ENCODE measurements at regions not wholly inside any gene's neighbourhood (a gene's known extent, or its start where the extent isn't known, plus 50 kb on each side); places are given as distances from the start of the nearest gene placed in this dataset.

DNA sequence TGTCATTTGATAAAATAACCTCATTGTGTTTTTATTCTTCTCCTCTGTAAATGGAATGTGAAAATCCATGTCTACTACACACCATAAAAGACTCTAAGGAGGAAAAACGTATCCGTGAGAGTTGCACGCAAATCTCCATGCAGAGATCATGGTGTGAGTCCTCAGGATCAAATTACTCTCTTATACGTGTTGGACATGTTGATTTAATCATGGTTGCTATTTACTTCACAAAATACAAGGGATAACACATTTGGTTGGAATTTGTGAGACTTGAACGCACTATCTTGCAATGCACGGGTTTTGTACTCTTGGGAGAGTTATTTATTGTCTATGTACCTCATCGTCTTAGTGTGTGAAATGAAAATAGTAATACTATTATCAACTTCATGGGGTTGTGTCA is 128.0 kb upstream of the RASSF8 start:
- Histone ChIP-seq H3K9ac (ENCODE audit: low read length) (no peak overlapping the region), H2AFZ (ENCODE audit: low read depth, low read length) (no peak overlapping the region), H3K27ac (ENCODE audit: low read length) (no peak overlapping the region), H3K9me2 (ENCODE audit: insufficient read depth, low read length) (no peaks in the 10 kb centered on the region), H4K20me1 (ENCODE audit: insufficient read depth) (no peaks in the 10 kb centered on the region), H3K9me3 (ENCODE audit: low read length) (no peaks in the 10 kb centered on the region), H3K36me3 (ENCODE audit: insufficient read depth, low read length) (no peaks in the 10 kb centered on the region), H3K4me2 (ENCODE audit: low read length) (no peak overlapping the region), H3F3A (ENCODE audit: insufficient read depth, low read length, poor library complexity, severe bottlenecking) (no peaks in the 10 kb centered on the region), H3K27me3 (ENCODE audit: insufficient read depth, low read depth, low read length) (no peaks in the 10 kb centered on the region), H3K79me2 (replicated peaks; ENCODE audit: insufficient read depth, low read length) (no peaks in the 10 kb centered on the region), H3K4me3 (ENCODE audit: low read length) (no peak overlapping the region)
- TF ChIP-seq, protein P1, sequence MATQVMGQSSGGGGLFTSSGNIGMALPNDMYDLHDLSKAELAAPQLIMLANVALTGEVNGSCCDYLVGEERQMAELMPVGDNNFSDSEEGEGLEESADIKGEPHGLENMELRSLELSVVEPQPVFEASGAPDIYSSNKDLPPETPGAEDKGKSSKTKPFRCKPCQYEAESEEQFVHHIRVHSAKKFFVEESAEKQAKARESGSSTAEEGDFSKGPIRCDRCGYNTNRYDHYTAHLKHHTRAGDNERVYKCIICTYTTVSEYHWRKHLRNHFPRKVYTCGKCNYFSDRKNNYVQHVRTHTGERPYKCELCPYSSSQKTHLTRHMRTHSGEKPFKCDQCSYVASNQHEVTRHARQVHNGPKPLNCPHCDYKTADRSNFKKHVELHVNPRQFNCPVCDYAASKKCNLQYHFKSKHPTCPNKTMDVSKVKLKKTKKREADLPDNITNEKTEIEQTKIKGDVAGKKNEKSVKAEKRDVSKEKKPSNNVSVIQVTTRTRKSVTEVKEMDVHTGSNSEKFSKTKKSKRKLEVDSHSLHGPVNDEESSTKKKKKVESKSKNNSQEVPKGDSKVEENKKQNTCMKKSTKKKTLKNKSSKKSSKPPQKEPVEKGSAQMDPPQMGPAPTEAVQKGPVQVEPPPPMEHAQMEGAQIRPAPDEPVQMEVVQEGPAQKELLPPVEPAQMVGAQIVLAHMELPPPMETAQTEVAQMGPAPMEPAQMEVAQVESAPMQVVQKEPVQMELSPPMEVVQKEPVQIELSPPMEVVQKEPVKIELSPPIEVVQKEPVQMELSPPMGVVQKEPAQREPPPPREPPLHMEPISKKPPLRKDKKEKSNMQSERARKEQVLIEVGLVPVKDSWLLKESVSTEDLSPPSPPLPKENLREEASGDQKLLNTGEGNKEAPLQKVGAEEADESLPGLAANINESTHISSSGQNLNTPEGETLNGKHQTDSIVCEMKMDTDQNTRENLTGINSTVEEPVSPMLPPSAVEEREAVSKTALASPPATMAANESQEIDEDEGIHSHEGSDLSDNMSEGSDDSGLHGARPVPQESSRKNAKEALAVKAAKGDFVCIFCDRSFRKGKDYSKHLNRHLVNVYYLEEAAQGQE (IDR thresholded peaks at IDR 0.05; ENCODE audit: borderline replicate concordance), result no peak
- TF ChIP-seq, protein P2, sequence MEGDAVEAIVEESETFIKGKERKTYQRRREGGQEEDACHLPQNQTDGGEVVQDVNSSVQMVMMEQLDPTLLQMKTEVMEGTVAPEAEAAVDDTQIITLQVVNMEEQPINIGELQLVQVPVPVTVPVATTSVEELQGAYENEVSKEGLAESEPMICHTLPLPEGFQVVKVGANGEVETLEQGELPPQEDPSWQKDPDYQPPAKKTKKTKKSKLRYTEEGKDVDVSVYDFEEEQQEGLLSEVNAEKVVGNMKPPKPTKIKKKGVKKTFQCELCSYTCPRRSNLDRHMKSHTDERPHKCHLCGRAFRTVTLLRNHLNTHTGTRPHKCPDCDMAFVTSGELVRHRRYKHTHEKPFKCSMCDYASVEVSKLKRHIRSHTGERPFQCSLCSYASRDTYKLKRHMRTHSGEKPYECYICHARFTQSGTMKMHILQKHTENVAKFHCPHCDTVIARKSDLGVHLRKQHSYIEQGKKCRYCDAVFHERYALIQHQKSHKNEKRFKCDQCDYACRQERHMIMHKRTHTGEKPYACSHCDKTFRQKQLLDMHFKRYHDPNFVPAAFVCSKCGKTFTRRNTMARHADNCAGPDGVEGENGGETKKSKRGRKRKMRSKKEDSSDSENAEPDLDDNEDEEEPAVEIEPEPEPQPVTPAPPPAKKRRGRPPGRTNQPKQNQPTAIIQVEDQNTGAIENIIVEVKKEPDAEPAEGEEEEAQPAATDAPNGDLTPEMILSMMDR (IDR thresholded peaks at IDR 0.05; ENCODE audit: poor library complexity, severe bottlenecking), result no peak
- TF ChIP-seq RAD21 (conservative IDR thresholded peaks at IDR 0.05), result no peak
- no peak for TF ChIP-seq POLR2AphosphoS5 (IDR thresholded peaks at IDR 0.05)

GRCh38 chr12:25833657-25834056 is 124.8 kb upstream of the RASSF8 start:
- H3K36me3 ChIP-seq (ENCODE audit: insufficient read depth, low read length), result no peaks in the 10 kb centered on the region

More at GRCh38 chr12:25833657-25834056, 124.8 kb upstream of the RASSF8 start:
- Histone ChIP-seq H3K9ac (ENCODE audit: low read length) (no peak overlapping the region), H3K79me2 (replicated peaks; ENCODE audit: insufficient read depth, low read length) (no peaks in the 10 kb centered on the region), H3K27ac (ENCODE audit: low read length) (no peak overlapping the region), H3K9me3 (ENCODE audit: low read length) (no peaks in the 10 kb centered on the region), H3F3A (ENCODE audit: insufficient read depth, low read length, poor library complexity, severe bottlenecking) (no peaks in the 10 kb centered on the region), H3K4me2 (ENCODE audit: low read length) (no peak overlapping the region), H3K27me3 (ENCODE audit: insufficient read depth, low read depth, low read length) (no peaks in the 10 kb centered on the region), H4K20me1 (ENCODE audit: insufficient read depth) (no peaks in the 10 kb centered on the region), H3K9me2 (ENCODE audit: insufficient read depth, low read length) (no peaks in the 10 kb centered on the region), H2AFZ (ENCODE audit: low read depth, low read length) (no peak overlapping the region), H3K4me3 (ENCODE audit: low read length) (no peak overlapping the region)
- TF ChIP-seq, protein P1 (IDR thresholded peaks at IDR 0.05; ENCODE audit: borderline replicate concordance), result no peak
- TF ChIP-seq, protein P2 (IDR thresholded peaks at IDR 0.05; ENCODE audit: poor library complexity, severe bottlenecking), result no peak
- no peak for TF ChIP-seq MXI1 (conservative IDR thresholded peaks at IDR 0.05; ENCODE audit: poor library complexity, severe bottlenecking)
- TF ChIP-seq SMC3 (conservative IDR thresholded peaks at IDR 0.05; ENCODE audit: poor library complexity), result no peak
- TF ChIP-seq POLR2AphosphoS5 (IDR thresholded peaks at IDR 0.05), result no peak
- TF ChIP-seq EZH2 (IDR thresholded peaks at IDR 0.05; ENCODE audit: borderline replicate concordance, insufficient read depth, low read length, poor library complexity, severe bottlenecking), result no peak
- TF ChIP-seq EP300 (conservative IDR thresholded peaks at IDR 0.05; ENCODE audit: poor library complexity, severe bottlenecking), result no peak
- no peak for TF ChIP-seq TAF1 (IDR thresholded peaks at IDR 0.05; ENCODE audit: low read depth)
- TF ChIP-seq RAD21 (conservative IDR thresholded peaks at IDR 0.05), result no peak

Data from neural cell (in vitro differentiated cells).